HEK293 (cell line): ENCODE measurements at regions not wholly inside any gene's neighbourhood (a gene's known extent, or its start where the extent isn't known, plus 50 kb on each side); places are given as distances from the start of the nearest gene placed in this dataset.

Source experiments
- CTCF ChIA-PET: fragments of 350-600 bp; formaldehyde crosslinking; extraction: SDS; loops from one replicate; lab custom pipeline; 2021; ENCODE audit warnings: antibody characterized with exemption; lab: Yijun Ruan, JAX
- POLR2A ChIA-PET: fragments of 300-600 bp; formaldehyde crosslinking; extraction: SDS; loops from one replicate; lab custom pipeline; 2020; ENCODE audit warnings: antibody characterized with exemption, inconsistent platforms; lab: Yijun Ruan, JAX
- H3K27ac ChIP-seq: fragments of 200-500 bp; sonication (Bioruptor generic); 2 replicates; pipeline ENCODE4 v1.5.1; 2014; ENCODE audit warnings: low read depth, low read length, control low read depth, inconsistent platforms; ENCODE audit errors: extremely low read depth
- H3K36me3 ChIP-seq, 2 experiments: fragments of 200-500 bp in 1 of 2; sonication (Bioruptor generic) in 1 of 2; 1 replicate in 1 of 2; 2 replicates in 1 of 2; pipeline ENCODE4 v1.5.1; 2014 to 2017; ENCODE audit warnings: inconsistent platforms in 2 of 2, low read length in 2 of 2; ENCODE audit not compliant: control insufficient read depth in 2 of 2, insufficient read depth in 1 of 2
- H3K4me1 ChIP-seq: fragments of 200-500 bp; sonication (Bioruptor generic); 2 replicates; pipeline ENCODE4 v1.5.1; 2014; ENCODE audit warnings: mild to moderate bottlenecking, low read length, inconsistent platforms; ENCODE audit not compliant: control insufficient read depth, insufficient read depth
- H3K4me3 ChIP-seq: 2 replicates; pipeline ENCODE4 v1.5.1; 2011; ENCODE audit warnings: low read depth, mild to moderate bottlenecking, control low read depth, low read length, moderate library complexity
- H3K9me3 ChIP-seq: fragments of 200-500 bp; sonication (Bioruptor generic); 2 replicates; pipeline ENCODE4 v1.5.1; 2014; ENCODE audit warnings: low read depth, low read length, inconsistent platforms; ENCODE audit not compliant: control insufficient read depth, insufficient read depth
- EGR2 ChIP-seq: fragments of 450-650 bp; formaldehyde crosslinking; IDR thresholded peaks from 2 replicates; pipeline ENCODE4 v1.5.1; 2016; ENCODE audit warnings: low read depth, missing biosample characterization, missing genetic modification characterization
- GLI4 ChIP-seq: fragments of 450-650 bp; formaldehyde crosslinking; IDR thresholded peaks from 2 replicates; pipeline ENCODE4 v1.5.1; 2016; ENCODE audit warnings: missing biosample characterization, missing genetic modification characterization
- GLIS2 ChIP-seq: fragments of 450-650 bp; formaldehyde crosslinking; IDR thresholded peaks from 2 replicates; pipeline ENCODE4 v1.5.1; 2016; ENCODE audit warnings: missing biosample characterization, missing genetic modification characterization
- HOXA7 ChIP-seq: sonication (generic); formaldehyde crosslinking; IDR thresholded peaks from 2 replicates; pipeline ENCODE4 v1.8.1; 2022; ENCODE audit warnings: missing genetic modification reagents, borderline replicate concordance
- KLF10 ChIP-seq: fragments of 450-650 bp; IDR thresholded peaks from 2 replicates; pipeline ENCODE4 v1.5.1; 2018; ENCODE audit warnings: missing biosample characterization, mild to moderate bottlenecking, missing genetic modification characterization
- OVOL3 ChIP-seq: fragments of 450-650 bp; formaldehyde crosslinking; IDR thresholded peaks from 2 replicates; pipeline ENCODE4 v1.5.1; 2016; ENCODE audit warnings: missing biosample characterization, missing genetic modification characterization
- ZFHX2 ChIP-seq: fragments of 450-650 bp; formaldehyde crosslinking; conservative IDR thresholded peaks from 2 replicates; pipeline ENCODE4 v1.5.1; 2016; ENCODE audit warnings: missing biosample characterization, missing genetic modification characterization
- ZNF138 ChIP-seq: fragments of 450-650 bp; formaldehyde crosslinking; IDR thresholded peaks from 2 replicates; pipeline ENCODE4 v1.5.1; 2016; ENCODE audit warnings: missing biosample characterization, missing genetic modification characterization, borderline replicate concordance
- ZNF146 ChIP-seq: fragments of 450-650 bp; formaldehyde crosslinking; IDR thresholded peaks from 2 replicates; pipeline ENCODE4 v1.5.1; 2016; ENCODE audit warnings: missing biosample characterization, missing genetic modification characterization
- ZNF169 ChIP-seq: fragments of 450-650 bp; formaldehyde crosslinking; IDR thresholded peaks from 2 replicates; pipeline ENCODE4 v1.5.1; 2016; ENCODE audit warnings: missing biosample characterization, missing genetic modification characterization
- ZNF184 ChIP-seq: fragments of 450-650 bp; IDR thresholded peaks from 2 replicates; pipeline ENCODE4 v1.5.1; 2018; ENCODE audit warnings: missing biosample characterization, mild to moderate bottlenecking, missing genetic modification characterization
- ZNF202 ChIP-seq: fragments of 450-650 bp; formaldehyde crosslinking; IDR thresholded peaks from 2 replicates; pipeline ENCODE4 v1.5.1; 2016; ENCODE audit warnings: missing biosample characterization, missing genetic modification characterization, borderline replicate concordance
- ZNF335 ChIP-seq: fragments of 450-650 bp; formaldehyde crosslinking; conservative IDR thresholded peaks from 2 replicates; pipeline ENCODE4 v1.5.1; 2016; ENCODE audit warnings: missing biosample characterization, missing genetic modification characterization
- ZNF394 ChIP-seq: fragments of 450-650 bp; formaldehyde crosslinking; IDR thresholded peaks from 2 replicates; pipeline ENCODE4 v1.5.1; 2016; ENCODE audit warnings: missing biosample characterization, missing genetic modification characterization, mild to moderate bottlenecking, moderate library complexity, borderline replicate concordance
- ZNF514 ChIP-seq: fragments of 450-650 bp; formaldehyde crosslinking; IDR thresholded peaks from 2 replicates; pipeline ENCODE4 v1.5.1; 2016; ENCODE audit warnings: missing biosample characterization, missing genetic modification characterization
- ZNF571 ChIP-seq: fragments of 450-650 bp; formaldehyde crosslinking; IDR thresholded peaks from 2 replicates; pipeline ENCODE4 v1.5.0; 2017; ENCODE audit warnings: missing biosample characterization, missing genetic modification characterization
- ZNF585B ChIP-seq: fragments of 450-650 bp; formaldehyde crosslinking; IDR thresholded peaks from 2 replicates; pipeline ENCODE4 v1.5.1; 2016; ENCODE audit warnings: missing biosample characterization, missing genetic modification characterization
- ZNF658 ChIP-seq: fragments of 450-650 bp; formaldehyde crosslinking; IDR thresholded peaks from 2 replicates; pipeline ENCODE4; 2016; ENCODE audit warnings: missing biosample characterization, missing genetic modification characterization
- ZNF768 ChIP-seq: fragments of 450-650 bp; formaldehyde crosslinking; IDR thresholded peaks from 2 replicates; pipeline ENCODE4 v1.5.1; 2018; ENCODE audit warnings: missing biosample characterization, mild to moderate bottlenecking, missing genetic modification characterization
- ZNF777 ChIP-seq: fragments of 450-650 bp; formaldehyde crosslinking; IDR thresholded peaks from 2 replicates; pipeline ENCODE4 v1.5.1; 2017; ENCODE audit warnings: missing biosample characterization, missing genetic modification characterization, borderline replicate concordance
- ZSCAN23 ChIP-seq: fragments of 450-650 bp; formaldehyde crosslinking; IDR thresholded peaks from 2 replicates; pipeline ENCODE4 v1.5.1; 2016; ENCODE audit warnings: missing biosample characterization, missing genetic modification characterization
- TF ChIP-seq, protein P1 (sequence below): fragments of 450-650 bp; formaldehyde crosslinking; IDR thresholded peaks from 2 replicates; pipeline ENCODE4 v1.5.1; 2016; ENCODE audit warnings: missing biosample characterization, missing genetic modification characterization
- TF ChIP-seq, protein P2 (sequence below): fragments of 450-650 bp; formaldehyde crosslinking; IDR thresholded peaks from 2 replicates; pipeline ENCODE4; 2016; ENCODE audit warnings: missing biosample characterization, missing genetic modification characterization
- TF ChIP-seq, protein P3 (sequence below): fragments of 450-650 bp; formaldehyde crosslinking; IDR thresholded peaks from 2 replicates; pipeline ENCODE4 v1.5.1; 2017; ENCODE audit warnings: missing biosample characterization, missing genetic modification characterization
- TF ChIP-seq, protein P4 (sequence below): fragments of 450-650 bp; formaldehyde crosslinking; IDR thresholded peaks from 2 replicates; pipeline ENCODE4 v1.5.1; 2016; ENCODE audit warnings: missing biosample characterization, missing genetic modification characterization
- TF ChIP-seq, protein P5 (sequence below): fragments of 450-650 bp; formaldehyde crosslinking; optimal IDR thresholded peaks from 2 replicates; pipeline ENCODE3; 2016; ENCODE audit warnings: missing biosample characterization, mild to moderate bottlenecking, missing genetic modification characterization

DNA sequence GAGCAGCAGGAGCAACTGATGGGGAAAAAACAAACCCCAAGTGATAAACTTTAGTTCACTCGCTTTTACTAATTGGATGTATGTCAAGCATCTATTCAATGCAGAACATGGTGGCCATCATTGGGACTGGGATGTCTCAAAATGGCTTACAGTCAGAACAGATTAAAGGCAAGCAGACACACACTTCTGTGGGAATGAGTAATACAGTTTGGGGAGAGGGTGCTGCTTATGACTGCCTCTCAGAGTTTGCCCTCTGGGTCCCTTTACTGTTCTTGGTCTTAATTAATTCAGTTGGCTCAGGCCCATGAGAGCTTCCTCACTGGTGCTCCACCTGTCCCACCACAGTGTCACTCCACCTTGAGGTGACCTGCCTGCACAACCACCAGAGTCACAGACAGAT, 119.5 kb downstream of the TBX19 start (continued):
- TF ChIP-seq, protein P1, sequence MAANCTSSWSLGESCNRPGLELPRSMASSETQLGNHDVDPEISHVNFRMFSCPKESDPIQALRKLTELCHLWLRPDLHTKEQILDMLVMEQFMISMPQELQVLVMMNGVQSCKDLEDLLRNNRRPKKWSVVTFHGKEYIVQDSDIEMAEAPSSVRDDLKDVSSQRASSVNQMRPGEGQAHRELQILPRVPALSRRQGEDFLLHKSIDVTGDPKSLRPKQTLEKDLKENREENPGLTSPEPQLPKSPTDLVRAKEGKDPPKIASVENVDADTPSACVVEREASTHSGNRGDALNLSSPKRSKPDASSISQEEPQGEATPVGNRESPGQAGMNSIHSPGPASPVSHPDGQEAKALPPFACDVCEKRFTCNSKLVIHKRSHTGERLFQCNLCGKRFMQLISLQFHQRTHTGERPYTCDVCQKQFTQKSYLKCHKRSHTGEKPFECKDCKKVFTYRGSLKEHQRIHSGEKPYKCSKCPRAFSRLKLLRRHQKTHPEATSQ (tag by site-specific recombination), result no peak
- no peak for TF ChIP-seq GLI4
- no peak for TF ChIP-seq ZNF169
- no peak for TF ChIP-seq ZSCAN23
- no peak for TF ChIP-seq ZNF768 (tag by site-specific recombination)

DNA sequence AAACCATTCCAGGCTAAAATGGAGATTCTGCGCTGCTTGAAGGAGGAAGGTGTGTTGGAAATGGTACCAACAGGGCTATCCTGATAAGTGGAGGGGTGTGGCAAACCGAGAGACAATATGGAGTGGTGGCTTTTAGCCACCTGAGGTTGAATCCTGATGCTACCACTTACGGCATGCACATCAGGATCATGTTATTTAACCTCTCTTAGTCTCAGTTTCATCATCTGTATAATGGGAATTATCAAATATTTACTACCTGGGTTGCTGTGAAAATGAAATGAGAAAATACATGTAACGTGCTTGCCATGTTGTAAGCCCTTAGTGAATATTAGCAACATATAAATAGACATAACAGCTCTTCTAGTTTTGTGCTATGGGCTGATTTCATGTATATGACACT, 117.1 kb downstream of the TBX19 start:
- H3K4me3 ChIP-seq, result no peak overlapping the region
- TF ChIP-seq ZNF658 (tag by site-specific recombination), result no peak
- no peak for TF ChIP-seq KLF10 (tag by site-specific recombination)
- no peak for TF ChIP-seq ZNF146 (tag by site-specific recombination)
- TF ChIP-seq, protein P2, sequence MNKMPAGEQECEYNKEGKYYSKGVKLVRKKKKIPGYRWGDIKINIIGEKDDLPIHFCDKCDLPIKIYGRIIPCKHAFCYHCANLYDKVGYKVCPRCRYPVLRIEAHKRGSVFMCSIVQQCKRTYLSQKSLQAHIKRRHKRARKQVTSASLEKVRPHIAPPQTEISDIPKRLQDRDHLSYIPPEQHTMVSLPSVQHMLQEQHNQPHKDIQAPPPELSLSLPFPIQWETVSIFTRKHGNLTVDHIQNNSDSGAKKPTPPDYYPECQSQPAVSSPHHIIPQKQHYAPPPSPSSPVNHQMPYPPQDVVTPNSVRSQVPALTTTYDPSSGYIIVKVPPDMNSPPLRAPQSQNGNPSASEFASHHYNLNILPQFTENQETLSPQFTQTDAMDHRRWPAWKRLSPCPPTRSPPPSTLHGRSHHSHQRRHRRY (tag by site-specific recombination), result no peak
- TF ChIP-seq, protein P3, sequence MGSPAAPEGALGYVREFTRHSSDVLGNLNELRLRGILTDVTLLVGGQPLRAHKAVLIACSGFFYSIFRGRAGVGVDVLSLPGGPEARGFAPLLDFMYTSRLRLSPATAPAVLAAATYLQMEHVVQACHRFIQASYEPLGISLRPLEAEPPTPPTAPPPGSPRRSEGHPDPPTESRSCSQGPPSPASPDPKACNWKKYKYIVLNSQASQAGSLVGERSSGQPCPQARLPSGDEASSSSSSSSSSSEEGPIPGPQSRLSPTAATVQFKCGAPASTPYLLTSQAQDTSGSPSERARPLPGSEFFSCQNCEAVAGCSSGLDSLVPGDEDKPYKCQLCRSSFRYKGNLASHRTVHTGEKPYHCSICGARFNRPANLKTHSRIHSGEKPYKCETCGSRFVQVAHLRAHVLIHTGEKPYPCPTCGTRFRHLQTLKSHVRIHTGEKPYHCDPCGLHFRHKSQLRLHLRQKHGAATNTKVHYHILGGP (tag by site-specific recombination), result no peak
- no peak for TF ChIP-seq ZNF585B
- no peak for TF ChIP-seq ZNF202 (tag by site-specific recombination)
- H3K36me3 ChIP-seq, result peaks cover 0 to 4% of the 10 kb centered on the region in 2 experiments; a peak in 1 of 3 replicates
- H3K27ac ChIP-seq, result no peak overlapping the region
- POLR2A ChIA-PET, result no interaction called here
- H3K4me1 ChIP-seq, result peaks cover 9% of the 10 kb centered on the region; the same call in 1 of the 2 replicates
- no peaks in the 10 kb centered on the region for H3K9me3 ChIP-seq
- CTCF ChIA-PET, result interaction anchor here (0.7 to 1.6 kb wide), 2 partner anchors 10 to 1140 kb away, joined by 3 to 6 read pairs; no protein-coding TSS in a partner anchor

DNA sequence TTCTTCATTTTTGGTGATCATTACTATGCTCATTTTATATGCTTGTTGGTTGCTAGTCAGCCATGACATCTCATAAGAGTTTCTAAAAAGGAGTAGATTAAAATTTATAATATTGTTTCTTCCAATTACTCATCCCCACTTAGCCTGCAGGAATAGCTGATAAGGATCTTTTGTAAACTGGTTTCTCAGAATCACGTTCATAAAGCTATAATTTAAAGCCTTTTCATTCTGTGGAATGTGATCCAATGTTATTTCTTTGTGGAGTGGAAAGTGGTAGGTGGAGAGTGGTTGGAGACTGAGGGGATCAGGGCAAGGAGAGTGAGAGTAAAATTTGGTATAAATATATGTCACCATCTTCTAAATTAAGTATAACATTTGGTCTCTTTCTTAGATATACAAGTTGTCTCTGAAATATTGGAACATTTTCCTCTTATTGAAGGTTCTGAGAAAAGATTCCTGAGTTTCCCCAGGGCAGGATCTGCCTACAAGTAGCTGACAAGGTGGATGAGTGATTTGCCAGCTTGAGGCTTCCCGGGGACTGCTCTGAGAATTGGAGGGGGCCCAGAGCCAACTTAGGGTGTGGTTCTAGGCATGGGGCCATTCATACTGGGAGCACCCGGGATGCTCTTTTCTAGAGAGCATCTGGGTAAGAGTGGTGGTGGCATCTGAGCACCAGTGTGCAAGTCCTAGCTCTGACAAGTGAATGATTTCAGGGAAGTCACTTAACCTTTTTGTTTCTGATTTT, 116.4 kb downstream of the TBX19 start:
- POLR2A ChIA-PET, result no interaction called here
- TF ChIP-seq ZNF571 (tag by site-specific recombination) (no peak), ZNF777 (tag by site-specific recombination) (no peak), HOXA7 (CRISPR knock-in tag) (no peak), ZNF394 (tag by site-specific recombination) (no peak), OVOL3 (tag by site-specific recombination) (no peak), EGR2 (tag by site-specific recombination) (no peak), ZFHX2 (tag by site-specific recombination) (no peak), ZNF514 (tag by site-specific recombination) (no peak), ZNF335 (peak; percentile 26; the same call in 1 of the 2 replicates), GLIS2 (tag by site-specific recombination) (no peak), ZNF138 (tag by site-specific recombination) (no peak), ZNF184 (tag by site-specific recombination) (no peak)
- TF ChIP-seq, protein P1 (tag by site-specific recombination), result no peak
- TF ChIP-seq, protein P4, sequence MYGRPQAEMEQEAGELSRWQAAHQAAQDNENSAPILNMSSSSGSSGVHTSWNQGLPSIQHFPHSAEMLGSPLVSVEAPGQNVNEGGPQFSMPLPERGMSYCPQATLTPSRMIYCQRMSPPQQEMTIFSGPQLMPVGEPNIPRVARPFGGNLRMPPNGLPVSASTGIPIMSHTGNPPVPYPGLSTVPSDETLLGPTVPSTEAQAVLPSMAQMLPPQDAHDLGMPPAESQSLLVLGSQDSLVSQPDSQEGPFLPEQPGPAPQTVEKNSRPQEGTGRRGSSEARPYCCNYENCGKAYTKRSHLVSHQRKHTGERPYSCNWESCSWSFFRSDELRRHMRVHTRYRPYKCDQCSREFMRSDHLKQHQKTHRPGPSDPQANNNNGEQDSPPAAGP (tag by site-specific recombination), result no peak
- TF ChIP-seq, protein P5, sequence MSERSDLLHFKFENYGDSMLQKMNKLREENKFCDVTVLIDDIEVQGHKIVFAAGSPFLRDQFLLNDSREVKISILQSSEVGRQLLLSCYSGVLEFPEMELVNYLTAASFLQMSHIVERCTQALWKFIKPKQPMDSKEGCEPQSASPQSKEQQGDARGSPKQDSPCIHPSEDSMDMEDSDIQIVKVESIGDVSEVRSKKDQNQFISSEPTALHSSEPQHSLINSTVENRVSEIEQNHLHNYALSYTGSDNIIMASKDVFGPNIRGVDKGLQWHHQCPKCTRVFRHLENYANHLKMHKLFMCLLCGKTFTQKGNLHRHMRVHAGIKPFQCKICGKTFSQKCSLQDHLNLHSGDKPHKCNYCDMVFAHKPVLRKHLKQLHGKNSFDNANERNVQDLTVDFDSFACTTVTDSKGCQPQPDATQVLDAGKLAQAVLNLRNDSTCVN (tag by site-specific recombination), result no peak

More for the DNA sequence above, 116.4 kb downstream of the TBX19 start:
- no peak overlapping the region for H3K27ac ChIP-seq
- H3K4me3 ChIP-seq, result no peak overlapping the region
- H3K36me3 ChIP-seq, result peaks cover 0 to 4% of the 10 kb centered on the region in 2 experiments; a peak in 1 of 3 replicates
- peaks cover 9% of the 10 kb centered on the region; the same call in 1 of the 2 replicates for H3K4me1 ChIP-seq
- CTCF ChIA-PET, result interaction anchor here (0.7 kb wide), 1 partner anchor 1141 kb away, joined by 3 read pairs; no protein-coding TSS in a partner anchor
- H3K9me3 ChIP-seq, result no peaks in the 10 kb centered on the region
